Thymus (tissue), 11 donors: ENCODE measurements at regions not wholly inside any gene's neighbourhood (a gene's known extent, or its start where the extent isn't known, plus 50 kb on each side); places are given as distances from the start of the nearest gene placed in this dataset.
A peak's percentile ranks its signal among the peaks of the same experiment; 100 is the strongest.
"Not testable (repeated sequence)": the region's sequence is repeated elsewhere in the genome, so short reads cannot be mapped to it uniquely, and the experiment has no call there.

ENCODE experiments used
- DNase-seq, 9 donors: peaks; one replicate each; pipeline ENCODE4 v3.0.0-alpha.2; 2013; ENCODE audit warnings: low spot score in 9 of 9, low read depth in 6 of 9, missing footprints in 1 of 9
- H3K27ac ChIP-seq, 2 donors: one replicate each; pipeline ENCODE4 v1.5.1; 2013; ENCODE audit warnings: control low read depth in 1 of 2, low read depth in 1 of 2, low read length in 1 of 2, mild to moderate bottlenecking in 1 of 2, moderate library complexity in 1 of 2
- H3K27me3 ChIP-seq, 2 donors: one replicate each; pipeline ENCODE4 v1.5.1; 2013; ENCODE audit warnings: low read length in 1 of 2; ENCODE audit not compliant: control insufficient read depth in 2 of 2, insufficient read depth in 1 of 2
- H3K36me3 ChIP-seq, 2 donors: one replicate each; pipeline ENCODE4 v1.5.1; 2013; ENCODE audit warnings: low read length in 1 of 2, mild to moderate bottlenecking in 1 of 2, moderate library complexity in 1 of 2; ENCODE audit not compliant: control insufficient read depth in 2 of 2, insufficient read depth in 2 of 2
- H3K4me1 ChIP-seq, 2 donors: one replicate each; pipeline ENCODE4 v1.5.1; 2013; ENCODE audit warnings: low read length in 2 of 2; ENCODE audit not compliant: control insufficient read depth in 2 of 2, insufficient read depth in 2 of 2
- H3K4me3 ChIP-seq, 2 donors: one replicate each; pipeline ENCODE4 v1.5.1; 2013; ENCODE audit warnings: low read length in 2 of 2, control low read depth in 1 of 2, mild to moderate bottlenecking in 1 of 2
- H3K9me3 ChIP-seq, 2 donors: one replicate each; pipeline ENCODE4 v1.5.1; 2013; ENCODE audit warnings: low read length in 1 of 2, mild to moderate bottlenecking in 1 of 2; ENCODE audit not compliant: control insufficient read depth in 2 of 2, insufficient read depth in 1 of 2
- WGBS: extraction: QIAGEN DNeasy Blood & Tissue Kit; methylation state at CpG from one replicate; pipeline ENCODE4 v1.1.7; 2013; 5-methylcytosine and 5-hydroxymethylcytosine counted together
- donor health status: healthy.

DNA sequence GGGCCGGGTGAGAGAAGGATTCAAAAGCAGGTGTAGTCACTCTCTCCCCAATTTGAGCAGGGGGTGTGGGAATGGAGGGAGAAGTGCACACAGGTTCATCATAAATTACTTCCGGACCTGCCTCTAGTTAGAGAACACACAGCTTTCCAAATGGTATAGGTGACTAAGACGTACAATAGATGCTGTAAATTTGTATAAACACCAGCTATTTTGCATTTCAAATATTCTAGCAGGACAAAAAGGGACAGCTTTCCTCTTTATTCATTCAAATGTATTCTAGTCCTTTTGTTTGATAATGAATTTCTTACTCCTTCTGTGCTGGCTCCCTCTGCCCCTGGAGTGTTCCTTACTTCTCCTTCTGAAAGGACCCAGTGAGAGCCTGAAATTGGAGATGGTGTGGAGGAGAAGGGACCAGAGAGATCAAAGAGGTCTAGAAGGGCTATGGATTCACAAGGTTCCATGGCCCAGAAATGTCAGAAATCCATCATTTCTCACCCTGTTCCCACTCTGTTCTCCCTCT lies 53.2 kb upstream of the SH3BP4 start:
- no peak for DNase-seq
- no peaks in the 10 kb centered on the region for H3K4me1 ChIP-seq
- no peaks in the 10 kb centered on the region for H3K36me3 ChIP-seq
- WGBS: 97% methylated on average over 3 of the region's 3 CpGs
- H3K27ac ChIP-seq: no peak overlapping the region
- H3K9me3 ChIP-seq: no peaks in the 10 kb centered on the region
- H3K27me3 ChIP-seq: no peaks in the 10 kb centered on the region
- no peak overlapping the region for H3K4me3 ChIP-seq

DNA sequence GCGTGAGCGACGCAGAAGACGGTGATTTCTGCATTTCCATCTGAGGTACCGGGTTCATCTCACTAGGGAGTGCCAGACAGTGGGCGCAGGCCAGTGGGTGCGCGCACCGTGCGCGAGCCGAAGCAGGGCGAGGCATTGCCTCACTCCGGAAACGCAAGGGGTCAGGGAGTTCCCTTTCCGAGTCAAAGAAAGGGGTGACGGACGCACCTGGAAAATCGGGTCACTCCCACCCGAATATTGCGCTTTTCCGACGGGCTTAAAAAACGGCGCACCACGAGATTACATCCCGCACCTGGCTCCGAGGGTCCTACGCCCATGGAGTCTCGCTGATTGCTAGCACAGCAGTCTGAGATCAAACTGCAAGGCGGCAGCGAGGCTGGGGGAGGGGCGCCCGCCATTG lies 63.4 kb upstream of the SH3BP4 start:
- H3K9me3 ChIP-seq, H3K27me3 ChIP-seq, H3K4me1 ChIP-seq, H3K36me3 ChIP-seq, H3K4me3 ChIP-seq, DNase-seq, H3K27ac ChIP-seq: not testable (repeated sequence)
- WGBS: 59% methylated on average over 29 of the region's 34 CpGs

DNA sequence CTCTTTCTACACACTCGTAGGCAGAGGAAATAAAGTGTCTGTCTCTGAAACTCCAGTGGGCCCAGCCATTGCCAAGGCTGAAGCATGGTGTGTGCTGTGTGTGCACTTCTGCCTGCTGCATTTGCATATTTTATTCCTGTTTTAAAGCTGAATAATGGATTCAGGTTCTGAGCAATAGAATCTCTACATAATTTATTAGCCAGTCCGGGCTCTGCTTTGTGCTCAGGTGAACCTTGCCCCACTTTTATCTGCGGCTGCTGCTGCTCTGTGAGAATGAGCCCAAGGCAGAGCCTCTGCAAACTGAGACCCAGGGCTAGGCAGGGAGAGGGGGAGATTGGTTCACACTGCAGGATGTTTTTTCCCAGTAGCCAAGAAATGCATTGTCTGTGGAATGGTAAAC lies 64.6 kb upstream of the SH3BP4 start:
- DNase-seq: no peak
- Histone ChIP-seq H3K27me3 (no peaks in the 10 kb centered on the region), H3K27ac (no peak overlapping the region), H3K36me3 (no peaks in the 10 kb centered on the region), H3K9me3 (peaks cover 0 to 3% of the 10 kb centered on the region in 2 donors), H3K4me1 (no peaks in the 10 kb centered on the region), H3K4me3 (no peak overlapping the region)
- 97% methylated on average over 3 of the region's 3 CpGs for WGBS

DNA sequence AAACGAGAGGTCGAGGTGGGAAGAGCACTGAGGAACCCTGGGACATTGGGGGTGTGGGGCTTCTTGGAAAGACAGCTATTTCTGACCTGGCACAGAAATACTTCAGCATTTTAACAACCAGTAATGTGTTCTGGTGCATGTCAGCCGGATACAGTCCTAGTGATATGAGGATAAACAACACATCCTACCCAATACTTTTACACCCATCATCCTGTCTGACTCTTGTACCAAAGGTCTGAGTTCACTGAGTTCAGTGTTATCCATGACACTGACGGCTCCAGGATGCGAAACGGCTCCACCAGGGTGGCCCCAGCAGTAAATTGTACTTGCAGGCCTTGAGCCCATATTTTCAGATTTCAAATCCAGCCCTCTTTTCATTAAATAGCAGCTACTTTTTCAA lies 65.9 kb upstream of the SH3BP4 start:
- DNase-seq: no peak
- H3K27me3 ChIP-seq: no peaks in the 10 kb centered on the region
- 97% methylated on average over 6 of the region's 6 CpGs for WGBS

DNA sequence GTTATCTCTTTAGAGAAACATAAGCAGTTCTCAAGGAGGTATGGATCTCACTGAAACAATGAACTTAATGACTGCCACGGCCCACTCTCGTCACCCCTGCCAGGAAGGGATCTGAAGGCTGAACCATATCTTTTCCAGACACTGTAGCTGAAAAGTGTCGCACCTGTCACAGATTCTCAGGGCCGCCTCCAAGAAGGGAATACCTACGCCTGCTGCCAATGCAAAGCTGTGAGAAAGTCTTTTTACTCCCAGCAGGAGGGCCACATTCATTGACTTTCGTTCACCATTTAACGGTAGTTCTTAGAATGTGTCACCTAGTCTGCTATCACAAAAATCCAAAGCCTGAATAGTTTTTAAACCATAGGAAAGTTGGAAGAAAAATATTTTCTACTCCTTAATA lies 66.7 kb upstream of the SH3BP4 start:
- H3K9me3 ChIP-seq: peaks cover 0 to 3% of the 10 kb centered on the region in 2 donors
- no peaks in the 10 kb centered on the region for H3K36me3 ChIP-seq
- H3K27me3 ChIP-seq: no peaks in the 10 kb centered on the region
- H3K4me1 ChIP-seq: no peaks in the 10 kb centered on the region
- 98% methylated on average over 7 of the region's 7 CpGs for WGBS
- DNase-seq: no peak
- no peak overlapping the region for H3K27ac ChIP-seq
- no peak overlapping the region for H3K4me3 ChIP-seq

More for the DNA sequence above, 65.9 kb upstream of the SH3BP4 start:
- no peaks in the 10 kb centered on the region for H3K4me1 ChIP-seq
- peaks cover 0 to 3% of the 10 kb centered on the region in 2 donors for H3K9me3 ChIP-seq
- no peak overlapping the region for H3K4me3 ChIP-seq
- H3K27ac ChIP-seq: no peak overlapping the region
- H3K36me3 ChIP-seq: no peaks in the 10 kb centered on the region

DNA sequence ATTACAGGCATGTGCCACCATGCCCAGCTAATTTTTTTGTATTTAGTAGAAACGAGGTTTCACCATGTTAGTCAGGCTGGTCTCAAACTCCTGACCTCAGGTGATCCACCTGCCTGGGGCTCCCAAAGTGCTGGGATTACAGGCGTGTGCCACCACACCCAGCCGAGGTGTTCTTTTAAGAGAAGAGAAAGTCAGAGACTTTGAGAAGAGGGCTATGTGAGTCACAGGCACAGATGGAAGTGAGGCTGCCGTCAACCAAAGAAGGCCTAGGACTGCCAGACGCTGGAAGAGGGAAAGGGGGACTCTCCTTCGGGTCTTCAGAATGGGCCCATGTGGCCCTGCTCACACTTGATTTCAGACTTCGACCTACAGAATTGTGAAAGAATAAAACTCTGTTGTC lies 67.2 kb upstream of the SH3BP4 start:
- Histone ChIP-seq H3K4me3 (no peak overlapping the region), H3K36me3 (no peaks in the 10 kb centered on the region), H3K4me1 (no peaks in the 10 kb centered on the region), H3K27ac (no peak overlapping the region), H3K27me3 (no peaks in the 10 kb centered on the region), H3K9me3 (peaks cover 0 to 3% of the 10 kb centered on the region in 2 donors)
- no peak for DNase-seq
- WGBS: 95% methylated on average over 7 of the region's 7 CpGs

DNA sequence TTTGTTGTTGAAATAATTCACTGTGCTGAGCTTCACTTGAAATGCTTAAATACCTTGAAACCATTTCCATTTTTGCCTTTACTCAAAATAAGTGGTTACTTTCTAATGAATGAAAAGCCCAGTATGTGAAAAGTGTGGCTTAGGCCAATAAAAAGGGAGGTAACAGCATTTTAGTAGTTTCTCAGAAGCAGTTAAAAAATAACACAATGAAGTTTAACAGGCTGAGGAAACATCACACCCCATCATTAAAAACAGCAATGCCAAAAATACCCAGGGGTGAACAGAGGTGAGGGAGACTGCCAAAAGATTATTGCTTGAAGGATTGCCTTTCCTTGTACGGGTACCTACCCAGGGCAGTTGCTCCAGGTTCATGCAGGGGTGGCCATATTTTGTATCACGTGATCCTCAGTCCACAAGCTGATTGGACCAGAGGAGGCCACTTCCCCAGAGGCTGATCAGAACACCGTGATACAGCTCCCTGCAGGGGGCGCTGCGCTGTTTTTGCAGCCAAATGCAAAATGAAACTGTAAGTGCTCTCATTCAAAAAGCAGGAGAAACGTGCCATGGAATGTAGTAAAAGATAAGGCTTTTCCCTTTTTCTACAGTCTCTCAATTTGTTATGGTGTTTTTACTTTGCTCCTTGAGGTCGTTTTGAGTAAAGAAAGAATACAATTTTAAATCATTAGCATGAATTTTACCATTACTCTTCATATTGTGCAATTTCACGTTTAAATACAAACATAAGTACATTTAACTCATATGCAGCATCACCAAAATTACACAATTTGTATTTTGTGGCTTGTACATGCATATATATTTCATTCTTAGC lies 70.2 kb upstream of the SH3BP4 start:
- H3K9me3 ChIP-seq: no peaks in the 10 kb centered on the region
- 83% methylated on average over 8 of the region's 8 CpGs for WGBS
- no peak overlapping the region for H3K4me3 ChIP-seq
- peak in 5 of 9 donors; percentile 2 to 49 (median 11) for DNase-seq
- no peaks in the 10 kb centered on the region for H3K27me3 ChIP-seq
- H3K4me1 ChIP-seq: no peaks in the 10 kb centered on the region
- no peak overlapping the region for H3K27ac ChIP-seq
- no peaks in the 10 kb centered on the region for H3K36me3 ChIP-seq

DNA sequence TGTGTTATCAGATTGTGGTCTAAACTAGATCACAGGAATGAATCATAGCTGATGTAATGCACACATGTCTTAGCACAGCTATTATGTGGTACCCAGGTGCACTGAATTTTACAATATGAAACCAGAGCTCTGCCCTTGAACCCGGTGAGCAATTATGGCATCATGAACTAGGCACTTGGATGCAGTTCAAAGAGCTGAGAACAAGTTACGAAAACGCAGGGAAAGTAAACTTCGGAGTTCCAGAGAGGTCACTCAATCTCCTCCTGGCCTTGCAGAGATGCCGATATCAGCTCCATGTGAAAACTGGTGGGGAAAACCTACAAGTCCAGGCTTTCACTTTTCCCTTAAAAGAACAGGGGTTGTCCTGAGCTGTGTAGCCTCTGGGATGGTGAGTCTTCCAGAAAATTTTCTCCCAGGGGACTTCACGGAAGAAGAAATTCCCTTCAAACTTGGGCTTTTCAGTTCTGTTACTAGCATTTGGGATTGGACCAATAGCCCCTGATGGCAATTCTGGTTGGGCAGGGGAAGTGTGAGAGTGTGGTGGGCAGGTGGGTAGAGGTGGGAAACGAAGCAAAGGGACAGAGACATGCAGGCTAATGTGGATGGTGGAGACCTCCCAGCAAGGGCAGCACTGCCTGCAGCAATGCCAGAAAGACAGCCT lies 71.1 kb upstream of the SH3BP4 start:
- H3K4me3 ChIP-seq: no peak overlapping the region
- no peak overlapping the region for H3K27ac ChIP-seq
- H3K4me1 ChIP-seq: no peaks in the 10 kb centered on the region
- DNase-seq: no peak
- no peaks in the 10 kb centered on the region for H3K9me3 ChIP-seq
- 88% methylated on average over 7 of the region's 7 CpGs for WGBS
- H3K36me3 ChIP-seq: no peaks in the 10 kb centered on the region
- H3K27me3 ChIP-seq: no peaks in the 10 kb centered on the region

DNA sequence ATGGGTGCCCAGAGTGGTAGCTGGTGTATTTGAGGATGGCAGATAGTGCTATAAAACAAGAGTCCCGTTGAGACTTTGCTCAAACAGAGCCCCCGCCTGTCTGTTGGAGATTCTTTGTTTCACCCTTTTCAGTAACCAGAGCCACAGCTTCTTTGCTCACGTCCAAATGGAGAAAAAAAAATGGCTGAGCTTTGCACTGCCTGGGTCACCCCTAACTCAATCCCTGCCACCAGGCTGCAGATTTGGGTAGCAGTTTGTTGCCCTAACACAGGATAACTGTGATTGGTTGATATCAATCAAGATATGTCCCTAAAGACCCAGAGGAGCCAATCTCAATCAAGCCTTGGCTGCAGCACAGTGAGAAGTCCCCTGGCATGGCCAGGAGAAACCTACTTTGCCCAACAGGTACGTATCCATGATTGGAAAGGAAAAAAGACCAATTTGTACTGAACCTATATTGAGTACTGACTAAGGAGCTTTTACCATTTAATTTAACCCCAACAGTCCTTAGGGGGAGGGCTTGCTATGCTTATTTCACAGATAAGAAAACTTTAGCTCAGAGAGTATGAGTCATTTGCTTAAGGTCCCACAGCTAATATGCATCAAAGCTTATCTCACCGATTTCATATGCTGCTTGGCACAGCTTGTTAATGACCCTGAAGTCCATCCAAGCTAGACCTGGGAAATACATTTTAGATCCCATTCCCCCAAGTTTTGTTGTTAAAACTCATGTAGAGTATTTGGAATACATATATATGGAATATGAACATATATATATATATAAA lies 72.0 kb upstream of the SH3BP4 start:
- WGBS: 94% methylated on average over 5 of the region's 5 CpGs
- DNase-seq: no peak
- H3K4me3 ChIP-seq: no peak overlapping the region

More for the DNA sequence above, 72.0 kb upstream of the SH3BP4 start:
- Histone ChIP-seq H3K36me3 (no peaks in the 10 kb centered on the region), H3K27me3 (no peaks in the 10 kb centered on the region), H3K9me3 (no peaks in the 10 kb centered on the region), H3K27ac (no peak overlapping the region), H3K4me1 (no peaks in the 10 kb centered on the region)
